B cell (primary cell): ENCODE measurements at regions not wholly inside any gene's neighbourhood (a gene's known extent, or its start where the extent isn't known, plus 50 kb on each side); places are given as distances from the start of the nearest gene placed in this dataset.

Source experiments
- ATAC-seq: fragments of 200-7000 bp; cut with Tn5 transposase; one replicate; pipeline ENCODE4 v1.10.0; 2021; ENCODE audit warnings: low read depth, mild to moderate bottlenecking, moderate number of reproducible peaks, moderate library complexity
- CTCF ChIA-PET: fragments of 350-600 bp; sonication (Branson Sonifier 250); formaldehyde crosslinking; loops from one replicate; lab custom pipeline; 2021; ENCODE audit warnings: antibody characterized with exemption, inconsistent platforms; lab: Charles Lee
- POLR2A ChIA-PET: fragments of 350-600 bp; sonication (Branson Sonifier 250); formaldehyde crosslinking; loops from one replicate; lab custom pipeline; 2021; ENCODE audit warnings: antibody characterized with exemption; lab: Charles Lee
- DNase-seq: peaks from one replicate; pipeline ENCODE4 v3.0.0; 2013
- H2AFZ ChIP-seq: 2 replicates; pipeline ENCODE4 v1.6.1; 2012; ENCODE audit warnings: mild to moderate bottlenecking, low read depth, low read length; ENCODE audit not compliant: insufficient read depth, poor library complexity, severe bottlenecking
- H3K27ac ChIP-seq, 2 donors: 1 replicate in 1 of 2; 2 replicates in 1 of 2; pipeline ENCODE4 v1.5.1; 2012 to 2013; ENCODE audit warnings: low read length in 2 of 2, mild to moderate bottlenecking in 2 of 2, moderate library complexity in 1 of 2
- H3K27me3 ChIP-seq, 4 experiments: fragments of 200-600 bp in 1 of 4; sonication (generic) in 1 of 4; replicated peaks in 1 of 4; 1 replicate in 2 of 4; 2 replicates in 2 of 4; pipeline versions ENCODE4 v1.6.1 to v1.7.0; 2013 to 2016; ENCODE audit warnings: low read length in 3 of 4, mild to moderate bottlenecking in 2 of 4, mixed read lengths in 1 of 4, moderate library complexity in 1 of 4; ENCODE audit not compliant: insufficient read depth in 4 of 4, control insufficient read depth in 3 of 4; ENCODE audit errors: control extremely low read depth in 1 of 4
- H3K36me3 ChIP-seq, 2 experiments: replicated peaks in 1 of 2; 1 replicate in 1 of 2; 2 replicates in 1 of 2; pipeline versions ENCODE4 v1.6.1 to v1.7.1; 2013; ENCODE audit warnings: low read length in 1 of 2; ENCODE audit not compliant: insufficient read depth in 2 of 2, control insufficient read depth in 1 of 2; ENCODE audit errors: control extremely low read depth in 1 of 2, extremely low read depth in 1 of 2
- H3K4me1 ChIP-seq, 2 donors: fragments of 200-600 bp in 1 of 2; sonication (generic) in 1 of 2; 1 replicate in 1 of 2; 2 replicates in 1 of 2; pipeline versions ENCODE4 v1.5.1 to v1.6.1; 2013 to 2017; ENCODE audit warnings: low read length in 2 of 2; ENCODE audit not compliant: control insufficient read depth in 2 of 2, insufficient read depth in 2 of 2
- H3K4me2 ChIP-seq: replicated peaks from 2 replicates; pipeline ENCODE3; 2012; ENCODE audit warnings: mild to moderate bottlenecking, low read depth, low read length; ENCODE audit not compliant: poor library complexity, severe bottlenecking
- H3K4me3 ChIP-seq, 5 experiments: fragments of 200-600 bp in 1 of 5; sonication (generic) in 1 of 5; 1 replicate in 3 of 5; 2 replicates in 2 of 5; pipeline versions ENCODE4 v1.5.1 to v1.7.0; 2011 to 2016; ENCODE audit warnings: low read length in 4 of 5, mild to moderate bottlenecking in 4 of 5, low read depth in 2 of 5, control low read depth in 1 of 5, moderate library complexity in 1 of 5; ENCODE audit not compliant: insufficient read depth in 1 of 5; ENCODE audit errors: control extremely low read depth in 1 of 5, extremely low read depth in 1 of 5
- H3K79me2 ChIP-seq: fragments of 200-600 bp; sonication (generic); one replicate; pipeline ENCODE4 v1.6.0; 2016; ENCODE audit warnings: low read length; ENCODE audit not compliant: control insufficient read depth, insufficient read depth
- H3K9ac ChIP-seq: fragments of 200-600 bp; sonication (generic); 2 replicates; pipeline ENCODE4 v1.6.1; 2017; ENCODE audit warnings: mild to moderate bottlenecking, low read length, moderate library complexity
- H3K9me3 ChIP-seq, 3 donors: one replicate each; pipeline versions ENCODE4 v1.6.1 to v1.7.1; 2013; ENCODE audit warnings: low read length in 2 of 3; ENCODE audit not compliant: control insufficient read depth in 2 of 3, insufficient read depth in 1 of 3; ENCODE audit errors: control extremely low read depth in 1 of 3
- H4K20me1 ChIP-seq: 2 replicates; pipeline ENCODE4 v1.6.0; 2012; ENCODE audit warnings: mild to moderate bottlenecking, low read length; ENCODE audit not compliant: insufficient read depth, control insufficient read depth, poor library complexity, severe bottlenecking
- H3K27ac Mint-ChIP-seq: one replicate; pipeline ENCODE4 v1.8.0; 2021; ENCODE audit warnings: mixed read lengths
- H3K27me3 Mint-ChIP-seq: one replicate; pipeline ENCODE4 v1.8.0; 2021; ENCODE audit warnings: mixed read lengths
- H3K4me1 Mint-ChIP-seq: one replicate; pipeline ENCODE4 v1.8.0; 2021; ENCODE audit warnings: mixed read lengths
- H3K4me3 Mint-ChIP-seq: one replicate; pipeline ENCODE4 v1.8.0; 2021; ENCODE audit warnings: mixed read lengths
- H3K9me3 Mint-ChIP-seq: one replicate; pipeline ENCODE4 v1.8.0; 2022; ENCODE audit warnings: mixed read lengths; ENCODE audit not compliant: insufficient read depth
- EZH2 ChIP-seq: IDR thresholded peaks from 2 replicates; pipeline ENCODE4 v1.6.1; 2012; ENCODE audit warnings: borderline replicate concordance, low read depth, mild to moderate bottlenecking, moderate library complexity, low read length; ENCODE audit not compliant: insufficient read depth, poor library complexity, severe bottlenecking
- WGBS: methylation state at CpG from one replicate; pipeline ENCODE4 v1.1.5; 2013; ENCODE audit warnings: missing lambda C conversion rate; ENCODE audit not compliant: insufficient coverage; 5-methylcytosine and 5-hydroxymethylcytosine counted together
- intact Hi-C: fragments of 100-400 bp; cut with micrococcal nuclease; formaldehyde crosslinking; loops from one replicate; pipeline ENCODE4 v1.10.0; 2022
- TF ChIP-seq, protein P1 (sequence below): fragments of 200-600 bp; IDR thresholded peaks from one replicate; pipeline ENCODE4 v1.8.0; 2022; ENCODE audit warnings: antibody characterized with exemption, mild to moderate bottlenecking

GRCh38 chr12:85573635-85574214 lies 262.5 kb downstream of the RASSF9 start:
- Histone ChIP-seq H3K36me3 (no peaks in the 10 kb centered on the region), H4K20me1 (no peaks in the 10 kb centered on the region), H3K9me3 (no peaks in the 10 kb centered on the region), H3K9ac (no peak overlapping the region), H3K4me1 (no peaks in the 10 kb centered on the region), H3K27me3 (no peaks in the 10 kb centered on the region), H3K4me2 (no peak overlapping the region), H3K4me3 (no peak overlapping the region), H3K27ac (no peak overlapping the region), H3K79me2 (no peaks in the 10 kb centered on the region), H2AFZ (no peak overlapping the region)
- no peaks in the 10 kb centered on the region for H3K4me1 Mint-ChIP-seq
- DNase-seq (no peak), ATAC-seq (no peak)
- ChIA-PET POLR2A (no interaction called here), CTCF (no interaction called here)
- H3K27me3 Mint-ChIP-seq, result no peaks in the 10 kb centered on the region
- H3K4me3 Mint-ChIP-seq, result no peak overlapping the region
- WGBS, result 100% methylated on average over 1 of the region's 3 CpGs
- no peaks in the 10 kb centered on the region for H3K9me3 Mint-ChIP-seq
- H3K27ac Mint-ChIP-seq, result no peak overlapping the region
- no peak for TF ChIP-seq EZH2
- TF ChIP-seq, protein P1, sequence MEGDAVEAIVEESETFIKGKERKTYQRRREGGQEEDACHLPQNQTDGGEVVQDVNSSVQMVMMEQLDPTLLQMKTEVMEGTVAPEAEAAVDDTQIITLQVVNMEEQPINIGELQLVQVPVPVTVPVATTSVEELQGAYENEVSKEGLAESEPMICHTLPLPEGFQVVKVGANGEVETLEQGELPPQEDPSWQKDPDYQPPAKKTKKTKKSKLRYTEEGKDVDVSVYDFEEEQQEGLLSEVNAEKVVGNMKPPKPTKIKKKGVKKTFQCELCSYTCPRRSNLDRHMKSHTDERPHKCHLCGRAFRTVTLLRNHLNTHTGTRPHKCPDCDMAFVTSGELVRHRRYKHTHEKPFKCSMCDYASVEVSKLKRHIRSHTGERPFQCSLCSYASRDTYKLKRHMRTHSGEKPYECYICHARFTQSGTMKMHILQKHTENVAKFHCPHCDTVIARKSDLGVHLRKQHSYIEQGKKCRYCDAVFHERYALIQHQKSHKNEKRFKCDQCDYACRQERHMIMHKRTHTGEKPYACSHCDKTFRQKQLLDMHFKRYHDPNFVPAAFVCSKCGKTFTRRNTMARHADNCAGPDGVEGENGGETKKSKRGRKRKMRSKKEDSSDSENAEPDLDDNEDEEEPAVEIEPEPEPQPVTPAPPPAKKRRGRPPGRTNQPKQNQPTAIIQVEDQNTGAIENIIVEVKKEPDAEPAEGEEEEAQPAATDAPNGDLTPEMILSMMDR, result no peak
- intact Hi-C loops, result no loop called here

GRCh38 chr12:85574291-85574690 lies 261.9 kb downstream of the RASSF9 start:
- ATAC-seq (no peak), DNase-seq (no peak)
- TF ChIP-seq, protein P1, result no peak
- no peak for TF ChIP-seq EZH2
- H3K9me3 ChIP-seq, result no peaks in the 10 kb centered on the region
- H3K9ac ChIP-seq, result no peak overlapping the region
- H3K4me1 Mint-ChIP-seq, result no peaks in the 10 kb centered on the region
- ChIA-PET CTCF (interaction anchor here (2.0 kb wide), 1 partner anchor 14 kb away, joined by 4 read pairs; no protein-coding TSS in a partner anchor), POLR2A (no interaction called here)
- no peaks in the 10 kb centered on the region for H3K27me3 ChIP-seq
- H3K27ac ChIP-seq, result no peak overlapping the region
- no peaks in the 10 kb centered on the region for H3K79me2 ChIP-seq
- no peaks in the 10 kb centered on the region for H3K9me3 Mint-ChIP-seq
- H3K27me3 Mint-ChIP-seq, result no peaks in the 10 kb centered on the region
- no peaks in the 10 kb centered on the region for H3K4me1 ChIP-seq
- no peak overlapping the region for H2AFZ ChIP-seq
- WGBS, result no CpG with 5 or more reads among the region's 3 CpGs
- no peak overlapping the region for H3K4me3 Mint-ChIP-seq
- intact Hi-C loops, result no loop called here
- H3K4me2 ChIP-seq, result no peak overlapping the region
- no peaks in the 10 kb centered on the region for H3K36me3 ChIP-seq
- H4K20me1 ChIP-seq, result no peaks in the 10 kb centered on the region
- H3K4me3 ChIP-seq, result no peak overlapping the region
- no peak overlapping the region for H3K27ac Mint-ChIP-seq
